HL-60 (cell line): ENCODE measurements at regions not wholly inside any gene's neighbourhood (a gene's known extent, or its start where the extent isn't known, plus 50 kb on each side); places are given as distances from the start of the nearest gene placed in this dataset.

Experiments used
- DNase-seq, 2 experiments: peaks; one replicate each; pipeline ENCODE4 v3.0.0-alpha.2; 2010 to 2020; ENCODE audit warnings: low read depth in 1 of 2, low spot score in 1 of 2
- H3K27ac ChIP-seq: fragments of 250-450 bp; sonication (Bioruptor Pico); replicated peaks from 2 replicates; pipeline ENCODE4 v1.5.1; 2020; ENCODE audit warnings: mild to moderate bottlenecking, moderate library complexity
- H3K27me3 ChIP-seq: fragments of 250-450 bp; sonication (Bioruptor Pico); 2 replicates; pipeline ENCODE4 v1.5.1; 2021; ENCODE audit warnings: mild to moderate bottlenecking, moderate library complexity; ENCODE audit not compliant: insufficient read depth, poor library complexity, severe bottlenecking
- H3K4me3 ChIP-seq: replicated peaks from 2 replicates; pipeline ENCODE4 v1.5.1; 2011; ENCODE audit warnings: mild to moderate bottlenecking, control low read depth, low read length; ENCODE audit not compliant: insufficient read depth
- GABPA ChIP-seq: IDR thresholded peaks from 2 replicates; pipeline ENCODE4 v1.6.1; 2012; ENCODE audit warnings: low read depth
- POLR2AphosphoS5 ChIP-seq: IDR thresholded peaks from 2 replicates; pipeline ENCODE4 v1.6.1; 2012; ENCODE audit warnings: low read depth
- REST ChIP-seq: IDR thresholded peaks from 2 replicates; pipeline ENCODE4 v1.6.1; 2012; ENCODE audit warnings: low read depth; ENCODE audit not compliant: insufficient replicate concordance
- SPI1 ChIP-seq: IDR thresholded peaks from 2 replicates; pipeline ENCODE4 v1.6.1; 2012; ENCODE audit warnings: low read depth, mild to moderate bottlenecking, borderline replicate concordance
- TF ChIP-seq, protein P1 (sequence below): IDR thresholded peaks from one replicate; pipeline ENCODE4 v1.5.1; 2011; ENCODE audit warnings: low read length, control low read depth, inconsistent platforms; ENCODE audit not compliant: insufficient read depth

GRCh38 chr2:12436935-12437561 is 279.7 kb upstream of the TRIB2 start:
- peak in 1 of 2 experiments; percentile 62 for DNase-seq
- TF ChIP-seq REST: no peak
- TF ChIP-seq POLR2AphosphoS5: no peak
- TF ChIP-seq, protein P1, sequence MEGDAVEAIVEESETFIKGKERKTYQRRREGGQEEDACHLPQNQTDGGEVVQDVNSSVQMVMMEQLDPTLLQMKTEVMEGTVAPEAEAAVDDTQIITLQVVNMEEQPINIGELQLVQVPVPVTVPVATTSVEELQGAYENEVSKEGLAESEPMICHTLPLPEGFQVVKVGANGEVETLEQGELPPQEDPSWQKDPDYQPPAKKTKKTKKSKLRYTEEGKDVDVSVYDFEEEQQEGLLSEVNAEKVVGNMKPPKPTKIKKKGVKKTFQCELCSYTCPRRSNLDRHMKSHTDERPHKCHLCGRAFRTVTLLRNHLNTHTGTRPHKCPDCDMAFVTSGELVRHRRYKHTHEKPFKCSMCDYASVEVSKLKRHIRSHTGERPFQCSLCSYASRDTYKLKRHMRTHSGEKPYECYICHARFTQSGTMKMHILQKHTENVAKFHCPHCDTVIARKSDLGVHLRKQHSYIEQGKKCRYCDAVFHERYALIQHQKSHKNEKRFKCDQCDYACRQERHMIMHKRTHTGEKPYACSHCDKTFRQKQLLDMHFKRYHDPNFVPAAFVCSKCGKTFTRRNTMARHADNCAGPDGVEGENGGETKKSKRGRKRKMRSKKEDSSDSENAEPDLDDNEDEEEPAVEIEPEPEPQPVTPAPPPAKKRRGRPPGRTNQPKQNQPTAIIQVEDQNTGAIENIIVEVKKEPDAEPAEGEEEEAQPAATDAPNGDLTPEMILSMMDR: no peak
- TF ChIP-seq SPI1: 0 out of 2 replicates have a peak, but pooled peaks have one; percentile 21
- no peak for TF ChIP-seq GABPA
- no peak overlapping the region for H3K4me3 ChIP-seq
- H3K27me3 ChIP-seq: no peaks in the 10 kb centered on the region
- H3K27ac ChIP-seq: no peak overlapping the region

DNA sequence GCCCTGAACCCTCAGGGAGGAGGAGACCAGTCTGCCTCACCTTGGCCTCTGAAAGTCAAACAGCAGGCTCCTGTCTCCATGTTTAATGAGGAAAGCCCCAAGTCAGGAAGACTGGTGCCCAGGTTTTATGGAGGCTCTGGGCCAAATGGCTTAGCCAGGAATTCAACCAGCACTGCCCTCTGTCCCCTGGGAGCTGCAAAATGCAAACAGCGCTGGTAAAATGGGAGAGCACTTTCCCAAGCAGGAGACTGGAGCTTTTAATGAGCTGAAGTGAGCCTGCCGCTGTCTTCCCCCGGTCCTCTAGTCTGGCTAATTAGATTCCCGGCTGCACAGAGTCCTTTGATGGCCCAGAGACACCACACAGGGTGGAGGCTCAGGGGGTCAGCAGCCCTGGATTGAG is 276.0 kb upstream of the TRIB2 start:
- Histone ChIP-seq H3K27me3 (no peaks in the 10 kb centered on the region), H3K4me3 (no peak overlapping the region), H3K27ac (no peak overlapping the region)
- no peak for DNase-seq
- TF ChIP-seq POLR2AphosphoS5 (no peak), GABPA (no peak), REST (no peak), SPI1 (no peak)
- TF ChIP-seq, protein P1: no peak

- H3K27ac ChIP-seq: no peak overlapping the region
- H3K4me3 ChIP-seq: no peak overlapping the region
- H3K27me3 ChIP-seq: no peaks in the 10 kb centered on the region
- TF ChIP-seq REST (no peak), GABPA (no peak), SPI1 (no peak), POLR2AphosphoS5 (no peak)
- TF ChIP-seq, protein P1: no peak
- DNase-seq: no peak
Observed at GRCh38 chr2:12441750-12442475, 274.8 kb upstream of the TRIB2 start.
